ENCODE measurements at regions not wholly inside any gene's neighbourhood (a gene's known extent, or its start where the extent isn't known, plus 50 kb on each side); places are given as distances from the start of the nearest gene placed in this dataset.
A peak's percentile ranks its signal among the peaks of the same experiment; 100 is the strongest.

- DNase-seq, result no peak
These were observed 506.0 kb upstream of the FMR1 start for GRCh38 chrX:147405764-147406163.

GRCh38 chrX:147403040-147403439, 508.7 kb upstream of the FMR1 start:
- no peak for DNase-seq

GRCh38 chrX:147378767-147379166, 533.0 kb upstream of the FMR1 start:
- no peak for DNase-seq

GRCh38 chrX:147377728-147378127, 534.0 kb upstream of the FMR1 start:
- DNase-seq, result no peak

- peak; percentile 1 for DNase-seq
These were observed 534.9 kb upstream of the FMR1 start for GRCh38 chrX:147376601-147377422.

- DNase-seq, result no peak
These were observed 546.8 kb upstream of the FMR1 start for GRCh38 chrX:147364896-147365295.

GRCh38 chrX:147351644-147352043, 537.1 kb upstream of the CXorf51A start:
- no peak for DNase-seq

- no peak for DNase-seq
These were observed 528.9 kb upstream of the CXorf51A start for GRCh38 chrX:147343467-147343866.

GRCh38 chrX:147342197-147342596, 527.7 kb upstream of the CXorf51A start:
- DNase-seq, result no peak

GRCh38 chrX:147340947-147341346, 526.4 kb upstream of the CXorf51A start:
- no peak for DNase-seq

GRCh38 chrX:147333821-147334220, 519.3 kb upstream of the CXorf51A start:
- no peak for DNase-seq

- no peak for DNase-seq
These were observed 508.0 kb upstream of the CXorf51A start for GRCh38 chrX:147322496-147322895.

GRCh38 chrX:147315483-147315882, 500.9 kb upstream of the CXorf51A start:
- no peak for DNase-seq
